Ascending aorta (tissue), 2 donors: ENCODE measurements at regions not wholly inside any gene's neighbourhood (a gene's known extent, or its start where the extent isn't known, plus 50 kb on each side); places are given as distances from the start of the nearest gene placed in this dataset.

ENCODE experiments used
- DNase-seq, 2 donors: peaks; one replicate each; pipeline ENCODE4 v3.0.0-alpha.2; 2019; ENCODE audit warnings: low spot score in 2 of 2
- H3K27ac ChIP-seq, 2 donors: fragments of 200-600 bp; sonication (generic); one replicate each; pipeline ENCODE4 v1.5.1; 2016 to 2017; ENCODE audit warnings: mild to moderate bottlenecking in 1 of 2
- H3K27me3 ChIP-seq: fragments of 200-600 bp; sonication (generic); one replicate; pipeline ENCODE4 v1.5.1; 2017
- H3K36me3 ChIP-seq, 2 donors: fragments of 200-600 bp; sonication (generic); one replicate each; pipeline ENCODE4 v1.5.1; 2016
- H3K4me1 ChIP-seq, 2 donors: fragments of 200-600 bp; sonication (generic); one replicate each; pipeline ENCODE4 v1.5.1; 2016 to 2017; ENCODE audit warnings: mild to moderate bottlenecking in 1 of 2
- H3K4me3 ChIP-seq, 2 donors: fragments of 200-600 bp; sonication (generic); one replicate each; pipeline ENCODE4 v1.5.1; 2016 to 2017; ENCODE audit warnings: mild to moderate bottlenecking in 1 of 2
- H3K9me3 ChIP-seq, 2 donors: fragments of 200-600 bp; sonication (generic); one replicate each; pipeline ENCODE4 v1.5.1; 2016
- intact Hi-C: fragments of 100-400 bp; cut with DNase I; formaldehyde crosslinking; loops from one replicate; pipeline ENCODE4 v1.15.1; 2023
- TF ChIP-seq, protein P1 (sequence below), 3 experiments: fragments of 200-600 bp in 2 of 3; fragments of 450-650 bp in 1 of 3; sonication (generic) in 2 of 3; IDR thresholded peaks; one replicate each; pipeline ENCODE4 v1.5.1; 2016 to 2019; ENCODE audit warnings: antibody characterized with exemption in 3 of 3, mild to moderate bottlenecking in 1 of 3, moderate library complexity in 1 of 3

DNA sequence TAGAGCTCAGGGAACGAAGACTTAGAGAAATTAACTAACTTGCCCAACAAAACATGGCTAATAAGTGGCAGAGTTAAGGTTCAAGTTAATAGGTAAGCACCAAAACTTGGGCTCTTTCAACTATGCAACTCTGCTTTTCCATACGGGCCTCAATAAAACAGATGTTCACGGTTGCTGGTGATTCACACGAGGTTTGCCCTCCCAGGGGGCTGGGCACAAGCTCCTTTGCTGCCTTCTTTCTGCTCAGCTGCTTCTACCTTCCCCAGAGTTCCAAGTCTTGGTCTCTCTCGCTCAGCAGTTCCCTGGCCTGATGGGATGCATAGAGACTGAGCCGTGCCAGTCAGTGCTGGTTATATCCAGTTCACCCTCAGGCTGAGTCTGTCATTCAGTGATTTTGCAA, 217.9 kb downstream of the SREK1 start:
- intact Hi-C loops, result no loop called here
- DNase-seq, result no peak
- Histone ChIP-seq H3K27me3 (no peaks in the 10 kb centered on the region), H3K36me3 (no peaks in the 10 kb centered on the region), H3K4me3 (no peak overlapping the region), H3K9me3 (no peaks in the 10 kb centered on the region), H3K27ac (no peak overlapping the region), H3K4me1 (no peaks in the 10 kb centered on the region)
- TF ChIP-seq, protein P1, sequence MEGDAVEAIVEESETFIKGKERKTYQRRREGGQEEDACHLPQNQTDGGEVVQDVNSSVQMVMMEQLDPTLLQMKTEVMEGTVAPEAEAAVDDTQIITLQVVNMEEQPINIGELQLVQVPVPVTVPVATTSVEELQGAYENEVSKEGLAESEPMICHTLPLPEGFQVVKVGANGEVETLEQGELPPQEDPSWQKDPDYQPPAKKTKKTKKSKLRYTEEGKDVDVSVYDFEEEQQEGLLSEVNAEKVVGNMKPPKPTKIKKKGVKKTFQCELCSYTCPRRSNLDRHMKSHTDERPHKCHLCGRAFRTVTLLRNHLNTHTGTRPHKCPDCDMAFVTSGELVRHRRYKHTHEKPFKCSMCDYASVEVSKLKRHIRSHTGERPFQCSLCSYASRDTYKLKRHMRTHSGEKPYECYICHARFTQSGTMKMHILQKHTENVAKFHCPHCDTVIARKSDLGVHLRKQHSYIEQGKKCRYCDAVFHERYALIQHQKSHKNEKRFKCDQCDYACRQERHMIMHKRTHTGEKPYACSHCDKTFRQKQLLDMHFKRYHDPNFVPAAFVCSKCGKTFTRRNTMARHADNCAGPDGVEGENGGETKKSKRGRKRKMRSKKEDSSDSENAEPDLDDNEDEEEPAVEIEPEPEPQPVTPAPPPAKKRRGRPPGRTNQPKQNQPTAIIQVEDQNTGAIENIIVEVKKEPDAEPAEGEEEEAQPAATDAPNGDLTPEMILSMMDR (IDR thresholded peaks at IDR 0.05), result no peak

DNA sequence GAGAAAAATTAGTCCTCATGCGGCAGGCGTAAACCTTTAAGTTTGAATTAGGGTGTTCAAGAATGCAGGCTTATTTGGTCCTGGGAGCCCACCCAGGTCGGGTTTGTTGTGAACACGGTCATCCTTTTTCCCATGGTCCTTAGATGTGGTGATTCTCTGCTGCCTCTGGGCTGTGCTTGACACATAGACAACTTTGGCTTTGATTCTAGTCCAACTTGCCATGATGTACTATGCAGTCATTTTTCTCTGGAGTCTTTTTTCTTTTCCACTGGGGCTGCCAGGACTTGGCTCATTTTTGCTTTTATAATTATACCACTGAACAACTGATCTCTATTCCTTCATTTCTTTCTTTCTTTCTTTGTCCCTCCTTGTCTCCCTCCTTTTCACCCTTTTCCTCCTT, 218.6 kb downstream of the SREK1 start:
- no peaks in the 10 kb centered on the region for H3K36me3 ChIP-seq
- no peaks in the 10 kb centered on the region for H3K4me1 ChIP-seq
- no peak overlapping the region for H3K4me3 ChIP-seq
- no peak overlapping the region for H3K27ac ChIP-seq
- H3K27me3 ChIP-seq, result no peaks in the 10 kb centered on the region
- intact Hi-C loops, result no loop called here
- TF ChIP-seq, protein P1 (IDR thresholded peaks at IDR 0.05), result no peak
- no peaks in the 10 kb centered on the region for H3K9me3 ChIP-seq
- no peak for DNase-seq

DNA sequence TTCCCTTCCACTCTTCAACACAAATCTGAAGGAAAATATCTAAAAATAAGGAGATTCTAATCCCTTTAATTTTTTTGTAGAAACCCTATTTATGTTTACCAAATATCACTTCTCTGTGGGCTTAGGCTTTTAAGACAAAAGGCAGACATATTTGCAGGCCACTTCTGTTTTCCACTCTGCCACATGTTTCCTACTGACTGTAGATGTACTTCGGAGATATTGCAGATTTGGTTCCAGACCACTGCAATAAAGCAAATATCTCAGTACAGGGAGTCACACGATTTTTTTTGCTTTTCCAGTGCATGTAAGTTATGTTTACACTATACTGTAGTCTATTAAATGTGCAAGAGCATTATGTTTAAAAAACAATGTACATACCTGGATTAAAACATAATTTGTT, 219.0 kb downstream of the SREK1 start:
- H3K27me3 ChIP-seq, result no peaks in the 10 kb centered on the region
- H3K27ac ChIP-seq, result no peak overlapping the region
- no peaks in the 10 kb centered on the region for H3K4me1 ChIP-seq
- DNase-seq, result no peak
- H3K4me3 ChIP-seq, result no peak overlapping the region
- TF ChIP-seq, protein P1 (IDR thresholded peaks at IDR 0.05), result no peak
- H3K36me3 ChIP-seq, result no peaks in the 10 kb centered on the region
- H3K9me3 ChIP-seq, result no peaks in the 10 kb centered on the region
- intact Hi-C loops, result no loop called here

DNA sequence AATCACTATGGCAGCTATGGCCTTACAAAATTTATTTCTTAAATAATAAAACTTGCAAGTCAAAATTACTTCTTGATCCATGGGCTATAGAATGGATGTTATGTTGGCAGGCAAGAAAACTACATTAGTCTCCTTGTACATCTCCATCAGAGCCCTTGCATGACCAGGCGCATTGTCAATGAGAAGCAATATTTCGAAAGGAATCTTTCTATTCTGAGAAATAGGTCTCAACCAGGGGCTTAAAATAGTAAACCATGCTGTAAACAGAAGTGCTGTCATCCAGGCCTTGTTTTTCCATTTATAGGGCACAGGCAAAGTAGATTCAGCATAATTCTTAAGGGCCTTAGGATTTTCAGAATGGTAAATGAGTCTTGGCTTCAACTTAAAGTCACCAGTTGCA, 220.1 kb downstream of the SREK1 start:
- H3K4me3 ChIP-seq, result no peak overlapping the region
- no peaks in the 10 kb centered on the region for H3K4me1 ChIP-seq
- no peaks in the 10 kb centered on the region for H3K9me3 ChIP-seq
- TF ChIP-seq, protein P1 (IDR thresholded peaks at IDR 0.05), result no peak
- H3K27me3 ChIP-seq, result no peaks in the 10 kb centered on the region
- H3K27ac ChIP-seq, result no peak overlapping the region
- no peak for DNase-seq
- no peaks in the 10 kb centered on the region for H3K36me3 ChIP-seq
- intact Hi-C loops, result no loop called here

DNA sequence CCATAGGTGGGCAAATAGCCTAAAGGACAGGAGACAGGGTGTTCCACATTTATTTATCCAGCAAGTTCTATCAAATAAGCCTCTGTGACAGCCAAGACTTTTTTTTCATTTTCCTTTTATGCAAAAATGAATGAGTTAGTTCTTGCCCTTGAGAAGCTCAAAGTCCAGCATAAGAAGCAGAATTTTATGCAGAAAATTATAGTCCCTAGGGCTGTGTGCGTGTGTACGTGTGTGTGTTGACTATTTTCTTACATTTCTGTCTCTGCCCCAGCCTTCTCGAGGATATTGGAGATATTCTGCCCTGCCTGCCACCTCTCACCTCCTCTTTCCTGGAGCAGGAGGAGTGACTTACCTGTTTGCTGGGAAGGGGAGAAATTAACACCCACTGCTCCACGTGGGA, 221.9 kb downstream of the SREK1 start:
- no peaks in the 10 kb centered on the region for H3K9me3 ChIP-seq
- no peaks in the 10 kb centered on the region for H3K27me3 ChIP-seq
- H3K4me1 ChIP-seq, result no peaks in the 10 kb centered on the region
- no peak overlapping the region for H3K4me3 ChIP-seq
- H3K36me3 ChIP-seq, result no peaks in the 10 kb centered on the region
- intact Hi-C loops, result no loop called here
- TF ChIP-seq, protein P1 (IDR thresholded peaks at IDR 0.05), result no peak
- no peak overlapping the region for H3K27ac ChIP-seq
- no peak for DNase-seq

DNA sequence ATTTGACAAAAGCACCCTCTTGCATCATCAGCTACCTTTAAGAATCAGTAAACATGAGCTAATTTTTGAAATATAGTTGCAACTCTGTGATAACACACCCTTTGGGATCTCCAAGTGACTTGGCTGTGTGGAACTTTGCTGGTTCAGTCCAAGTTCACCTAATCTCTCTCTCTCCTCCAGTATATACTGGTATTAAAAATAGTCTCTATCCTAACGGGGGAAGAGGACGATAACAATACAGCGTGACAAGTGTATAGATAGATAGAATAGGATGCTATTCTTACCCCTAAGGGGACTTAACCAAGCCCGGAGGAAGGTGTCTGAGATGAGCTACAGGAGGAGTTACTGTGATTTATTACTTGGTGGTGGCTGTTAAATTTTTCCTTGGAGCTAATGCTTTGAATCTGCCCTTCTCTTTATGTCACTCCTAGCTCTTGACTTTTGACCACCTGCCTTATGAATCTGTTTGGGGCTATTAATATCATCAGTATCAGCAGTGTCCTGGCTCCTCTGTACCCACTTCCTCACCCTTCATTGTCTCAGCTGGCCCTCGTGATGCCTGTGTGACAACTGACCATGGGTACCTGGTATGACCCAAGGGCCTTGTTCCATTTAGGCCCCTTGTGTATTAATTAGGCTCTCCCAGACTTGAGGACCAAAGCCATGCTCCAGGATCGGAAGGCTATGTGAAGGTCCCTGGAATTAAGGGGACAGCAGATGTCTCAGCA, 223.9 kb downstream of the SREK1 start:
- intact Hi-C loops, result no loop called here
- no peak for DNase-seq
- H3K4me1 ChIP-seq, result no peaks in the 10 kb centered on the region
- H3K9me3 ChIP-seq, result no peaks in the 10 kb centered on the region
- H3K36me3 ChIP-seq, result no peaks in the 10 kb centered on the region
- TF ChIP-seq, protein P1 (IDR thresholded peaks at IDR 0.05), result no peak
- no peak overlapping the region for H3K27ac ChIP-seq
- H3K27me3 ChIP-seq, result no peaks in the 10 kb centered on the region
- H3K4me3 ChIP-seq, result no peak overlapping the region
